ENCODE measurements at regions not wholly inside any gene's neighbourhood (a gene's known extent, or its start where the extent isn't known, plus 50 kb on each side); places are given as distances from the start of the nearest gene placed in this dataset.

DNA sequence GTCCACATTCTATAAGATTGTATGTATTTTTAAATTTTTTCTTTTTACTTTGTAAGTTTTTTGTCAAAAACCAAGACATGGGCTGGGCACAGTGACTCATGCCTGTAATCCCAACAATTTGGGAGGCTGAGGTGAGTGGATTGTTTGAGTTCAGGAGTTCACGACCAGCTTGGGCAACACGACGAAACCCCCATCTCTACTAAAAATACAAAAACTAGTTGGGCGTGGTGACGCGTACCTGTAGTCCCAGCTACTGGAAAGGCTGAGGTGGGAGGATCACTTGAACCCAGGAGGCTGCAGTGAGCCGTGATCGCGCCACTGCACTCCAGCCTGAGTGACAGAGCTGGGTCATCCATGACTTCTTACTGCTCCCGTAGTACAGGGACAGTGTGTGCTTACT, 84.8 kb upstream of the PRDM11 start:
- Histone ChIP-seq H3K27me3 (ENCODE audit: control insufficient read depth, extremely low read depth, insufficient read depth, low read length) (no peaks in the 10 kb centered on the region), H3K27ac (ENCODE audit: control insufficient read depth, insufficient read depth, low read length) (no peak overlapping the region), H3K9ac (ENCODE audit: control insufficient read depth, extremely low read depth, insufficient read depth, low read length) (no peak overlapping the region), H3K9me1 (ENCODE audit: control insufficient read depth, extremely low read depth, insufficient read depth, low read length) (no peaks in the 10 kb centered on the region), H3K36me3 (ENCODE audit: control insufficient read depth in 2 of 2, extremely low read depth in 1 of 2, insufficient read depth in 2 of 2, low read length in 2 of 2) (no peaks in the 10 kb centered on the region), H3K4me2 (ENCODE audit: control insufficient read depth, extremely low read depth, insufficient read depth, low read depth, low read length) (no peak overlapping the region), H2AFZ (ENCODE audit: control insufficient read depth, low read length) (no peak overlapping the region), H3K4me3 (ENCODE audit: control insufficient read depth in 2 of 3, extremely low read depth in 1 of 3, insufficient read depth in 2 of 3, low read depth in 1 of 3, low read length in 3 of 3) (no peak overlapping the region), H3K9me3 (ENCODE audit: control insufficient read depth, low read depth, low read length) (no peaks in the 10 kb centered on the region), H3K79me2 (ENCODE audit: control insufficient read depth, insufficient read depth, low read length) (no peaks in the 10 kb centered on the region), H4K20me1 (ENCODE audit: control insufficient read depth, extremely low read depth, insufficient read depth, low read length) (no peaks in the 10 kb centered on the region), H3K4me1 (ENCODE audit: control insufficient read depth, extremely low read depth, insufficient read depth, low read length) (peaks cover 5% of the 10 kb centered on the region)
- dilution Hi-C loops (cut with MboI; ENCODE audit: extremely low pct_ligation_motif_present, low sequenced_read_pairs), result no loop called here
- FAIRE-seq (no peak), DNase-seq (ENCODE audit: low read depth, low spot score) (no peak)
- no peak for TF ChIP-seq EZH2 (IDR thresholded peaks at IDR 0.05; ENCODE audit: low read length)
- no peak for TF ChIP-seq CTCF (optimal IDR thresholded peaks at IDR 0.05 in 1 of 3, IDR thresholded peaks at IDR 0.05 in 1 of 3, conservative IDR thresholded peaks at IDR 0.05 in 1 of 3; ENCODE audit: extremely low read depth in 1 of 3, insufficient read depth in 2 of 3, low read length in 3 of 3)

- FAIRE-seq (no peak), DNase-seq (ENCODE audit: low read depth, low spot score) (no peak)
- Histone ChIP-seq H3K9me3 (ENCODE audit: control insufficient read depth, low read depth, low read length) (no peaks in the 10 kb centered on the region), H3K9me1 (ENCODE audit: control insufficient read depth, extremely low read depth, insufficient read depth, low read length) (no peaks in the 10 kb centered on the region), H3K79me2 (ENCODE audit: control insufficient read depth, insufficient read depth, low read length) (no peaks in the 10 kb centered on the region), H3K27ac (ENCODE audit: control insufficient read depth, insufficient read depth, low read length) (no peak overlapping the region), H3K27me3 (ENCODE audit: control insufficient read depth, extremely low read depth, insufficient read depth, low read length) (no peaks in the 10 kb centered on the region), H2AFZ (ENCODE audit: control insufficient read depth, low read length) (no peak overlapping the region), H3K4me2 (ENCODE audit: control insufficient read depth, extremely low read depth, insufficient read depth, low read depth, low read length) (no peak overlapping the region), H3K4me3 (ENCODE audit: control insufficient read depth in 2 of 3, extremely low read depth in 1 of 3, insufficient read depth in 2 of 3, low read depth in 1 of 3, low read length in 3 of 3) (no peak overlapping the region), H3K4me1 (ENCODE audit: control insufficient read depth, extremely low read depth, insufficient read depth, low read length) (peaks cover 5% of the 10 kb centered on the region), H4K20me1 (ENCODE audit: control insufficient read depth, extremely low read depth, insufficient read depth, low read length) (no peaks in the 10 kb centered on the region), H3K9ac (ENCODE audit: control insufficient read depth, extremely low read depth, insufficient read depth, low read length) (no peak overlapping the region), H3K36me3 (ENCODE audit: control insufficient read depth in 2 of 2, extremely low read depth in 1 of 2, insufficient read depth in 2 of 2, low read length in 2 of 2) (no peaks in the 10 kb centered on the region)
- dilution Hi-C loops (cut with MboI; ENCODE audit: extremely low pct_ligation_motif_present, low sequenced_read_pairs), result no loop called here
- no peak for TF ChIP-seq EZH2 (IDR thresholded peaks at IDR 0.05; ENCODE audit: low read length)
- TF ChIP-seq CTCF (optimal IDR thresholded peaks at IDR 0.05 in 1 of 3, IDR thresholded peaks at IDR 0.05 in 1 of 3, conservative IDR thresholded peaks at IDR 0.05 in 1 of 3; ENCODE audit: extremely low read depth in 1 of 3, insufficient read depth in 2 of 3, low read length in 3 of 3), result no peak
Measured at GRCh38 chr11:45062115-45062514, 84.3 kb upstream of the PRDM11 start.
